GM12878 (cell line): ENCODE measurements at regions not wholly inside any gene's neighbourhood (a gene's known extent, or its start where the extent isn't known, plus 50 kb on each side); places are given as distances from the start of the nearest gene placed in this dataset.

Source experiments
- ATAC-seq: fragments of 200-7000 bp; cut with Tn5 transposase; 3 replicates; pipeline ENCODE4 v1.9.1; 2020; ENCODE audit warnings: mild to moderate bottlenecking, moderate library complexity
- BruUV-seq: library from RNA; stranded (reverse); fragments of 400-500 nt; replicated peaks from 2 replicates; lab custom pipeline; 2021; lab: Mats Ljungman, UMichigan
- CTCF ChIA-PET: fragments of 300-600 bp; sonication (Branson Sonifier 250); formaldehyde crosslinking; extraction: SDS; loops from one replicate; lab custom pipeline; 2021; ENCODE audit warnings: inconsistent platforms; lab: Yijun Ruan, JAX
- POLR2A ChIA-PET: fragments of 350-600 bp; formaldehyde crosslinking; extraction: SDS; loops from one replicate; lab custom pipeline; 2021; ENCODE audit warnings: inconsistent platforms; lab: Charles Lee
- RAD21 ChIA-PET: fragments of 300-600 bp; sonication (Branson Sonifier 250); formaldehyde crosslinking; loops from one replicate; lab custom pipeline; 2023; ENCODE audit warnings: antibody characterized with exemption; ENCODE audit not compliant: unreplicated experiment; lab: Charles Lee
- SMC1A ChIA-PET: fragments of 300-600 bp; sonication (Branson Sonifier 250); formaldehyde crosslinking; loops from one replicate; lab custom pipeline; 2023; ENCODE audit not compliant: unreplicated experiment, uncharacterized antibody; lab: Charles Lee
- DNase-seq: peaks from one replicate; pipeline ENCODE4 v3.0.0-alpha.2; 2011; ENCODE audit warnings: low read depth, low spot score
- FAIRE-seq: peaks from 3 replicates; lab custom pipeline; 2011; peaks lifted over from hg19 to GRCh38; lab: Jason Lieb, UNC
- H2AFZ ChIP-seq: 2 replicates; pipeline ENCODE4 v1.6.0; 2011; ENCODE audit warnings: low read depth, low read length, control low read depth; ENCODE audit not compliant: control insufficient read depth
- H3K27ac ChIP-seq: 2 replicates; pipeline ENCODE4 v1.5.1; 2011; ENCODE audit warnings: control low read depth; ENCODE audit not compliant: control insufficient read depth, insufficient read depth
- H3K27me3 ChIP-seq, 2 experiments: replicated peaks in 1 of 2; 2 replicates each; pipeline versions ENCODE4 v1.6.0 to v1.6.1; 2011; ENCODE audit warnings: low read length in 1 of 2; ENCODE audit not compliant: control insufficient read depth in 2 of 2, insufficient read depth in 2 of 2
- H3K36me3 ChIP-seq, 2 experiments: 2 replicates each; pipeline ENCODE4 v1.5.1; 2011; ENCODE audit warnings: low read length in 1 of 2; ENCODE audit not compliant: control insufficient read depth in 2 of 2, insufficient read depth in 2 of 2
- H3K4me1 ChIP-seq: 2 replicates; pipeline ENCODE4 v1.6.1; 2011; ENCODE audit warnings: mild to moderate bottlenecking, low read length, moderate library complexity, mixed read lengths; ENCODE audit not compliant: control insufficient read depth, insufficient read depth
- H3K4me2 ChIP-seq: 2 replicates; pipeline ENCODE4 v1.6.0; 2011; ENCODE audit warnings: control low read depth; ENCODE audit not compliant: control insufficient read depth, insufficient read depth
- H3K4me3 ChIP-seq: fragments of 200-600 bp; sonication (generic); 2 replicates; pipeline ENCODE4 v1.5.1; 2016
- H3K79me2 ChIP-seq: 2 replicates; pipeline ENCODE4 v1.6.0; 2011; ENCODE audit warnings: low read length; ENCODE audit not compliant: control insufficient read depth, insufficient read depth
- H3K9ac ChIP-seq: 2 replicates; pipeline ENCODE4 v1.8.0; 2011; ENCODE audit warnings: low read length, control low read depth, mixed read lengths; ENCODE audit not compliant: control insufficient read depth, insufficient read depth
- H3K9me3 ChIP-seq: replicated peaks from 3 replicates; pipeline ENCODE4 v1.5.1; 2011; ENCODE audit warnings: mild to moderate bottlenecking, low read length; ENCODE audit not compliant: control insufficient read depth, insufficient read depth
- H4K20me1 ChIP-seq: 2 replicates; pipeline ENCODE4 v1.6.0; 2011; ENCODE audit not compliant: control insufficient read depth, insufficient read depth
- BACH1 ChIP-seq: fragments of 450-650 bp; IDR thresholded peaks from 2 replicates; pipeline ENCODE4 v1.6.1; 2017; ENCODE audit warnings: mild to moderate bottlenecking, borderline replicate concordance
- CUX1 ChIP-seq: IDR thresholded peaks from 2 replicates; pipeline ENCODE4 v1.6.1; 2012; ENCODE audit warnings: improper control_type of control experiment, low read depth, low read length; ENCODE audit not compliant: insufficient replicate concordance
- FOS ChIP-seq: IDR thresholded peaks from 3 replicates; pipeline ENCODE4 v1.6.1; 2011; ENCODE audit warnings: borderline replicate concordance; ENCODE audit not compliant: insufficient read length; ENCODE audit errors: extremely low read depth
- MAX ChIP-seq: IDR thresholded peaks from 2 replicates; pipeline ENCODE4 v1.6.1; 2012; ENCODE audit warnings: low read depth, low read length, improper control_type of control experiment
- MTA2 ChIP-seq: fragments of 450-650 bp; IDR thresholded peaks from 2 replicates; pipeline ENCODE4 v1.6.1; 2016; ENCODE audit warnings: low read depth, mild to moderate bottlenecking, moderate library complexity
- SKIL ChIP-seq: fragments of 450-650 bp; IDR thresholded peaks from 2 replicates; pipeline ENCODE4 v1.6.1; 2017; ENCODE audit warnings: mild to moderate bottlenecking, low read depth, inconsistent platforms; ENCODE audit not compliant: poor library complexity, severe bottlenecking
- SMAD5 ChIP-seq: IDR thresholded peaks from 2 replicates; pipeline ENCODE4 v1.6.1; 2016; ENCODE audit warnings: antibody characterized with exemption, low read depth
- in situ Hi-C: fragments of 300-500 bp; cut with MboI; formaldehyde crosslinking; loops from 9 replicates; pipeline ENCODE4 v1.14.3; 2018; ENCODE audit warnings: mixed read lengths
- intact Hi-C: fragments of 100-400 bp; cut with micrococcal nuclease; formaldehyde crosslinking; loops from one replicate; pipeline ENCODE4 v1.14.2; 2022; ENCODE audit not compliant: unreplicated experiment
- TF ChIP-seq, protein P1 (sequence below): fragments of 450-650 bp; IDR thresholded peaks from 2 replicates; pipeline ENCODE4 v1.6.1; 2018; ENCODE audit warnings: mild to moderate bottlenecking, low read depth, moderate library complexity; ENCODE audit not compliant: partially characterized antibody
- TF ChIP-seq, protein P2 (sequence below): fragments of 450-650 bp; IDR thresholded peaks from 2 replicates; pipeline ENCODE4 v1.6.1; 2017; ENCODE audit warnings: mild to moderate bottlenecking, moderate library complexity

GRCh38 chr15:55017635-55018034 is 179.1 kb downstream of the RSL24D1 start:
- no peak for FAIRE-seq
- Histone ChIP-seq H3K9me3 (no peaks in the 10 kb centered on the region), H3K4me3 (no peak overlapping the region), H2AFZ (no peak overlapping the region), H3K36me3 (no peaks in the 10 kb centered on the region), H3K4me2 (no peak overlapping the region), H4K20me1 (no peaks in the 10 kb centered on the region), H3K9ac (no peak overlapping the region), H3K4me1 (no peaks in the 10 kb centered on the region), H3K27me3 (no peaks in the 10 kb centered on the region), H3K79me2 (no peaks in the 10 kb centered on the region), H3K27ac (no peak overlapping the region)
- RAD21 ChIA-PET: no interaction called here
- POLR2A ChIA-PET: no interaction called here
- in situ Hi-C loops (no loop called here), intact Hi-C loops (no loop called here)
- no TSS peak for BruUV-seq
- DNase-seq: no peak
- ATAC-seq: no peak
- CTCF ChIA-PET: no interaction called here
- SMC1A ChIA-PET: interaction anchor here (1.2 kb wide), 1 partner anchor 134 kb away, joined by 3 read pairs; no protein-coding TSS in a partner anchor
- no peak for TF ChIP-seq FOS
- no peak for TF ChIP-seq MAX
- TF ChIP-seq, protein P1, sequence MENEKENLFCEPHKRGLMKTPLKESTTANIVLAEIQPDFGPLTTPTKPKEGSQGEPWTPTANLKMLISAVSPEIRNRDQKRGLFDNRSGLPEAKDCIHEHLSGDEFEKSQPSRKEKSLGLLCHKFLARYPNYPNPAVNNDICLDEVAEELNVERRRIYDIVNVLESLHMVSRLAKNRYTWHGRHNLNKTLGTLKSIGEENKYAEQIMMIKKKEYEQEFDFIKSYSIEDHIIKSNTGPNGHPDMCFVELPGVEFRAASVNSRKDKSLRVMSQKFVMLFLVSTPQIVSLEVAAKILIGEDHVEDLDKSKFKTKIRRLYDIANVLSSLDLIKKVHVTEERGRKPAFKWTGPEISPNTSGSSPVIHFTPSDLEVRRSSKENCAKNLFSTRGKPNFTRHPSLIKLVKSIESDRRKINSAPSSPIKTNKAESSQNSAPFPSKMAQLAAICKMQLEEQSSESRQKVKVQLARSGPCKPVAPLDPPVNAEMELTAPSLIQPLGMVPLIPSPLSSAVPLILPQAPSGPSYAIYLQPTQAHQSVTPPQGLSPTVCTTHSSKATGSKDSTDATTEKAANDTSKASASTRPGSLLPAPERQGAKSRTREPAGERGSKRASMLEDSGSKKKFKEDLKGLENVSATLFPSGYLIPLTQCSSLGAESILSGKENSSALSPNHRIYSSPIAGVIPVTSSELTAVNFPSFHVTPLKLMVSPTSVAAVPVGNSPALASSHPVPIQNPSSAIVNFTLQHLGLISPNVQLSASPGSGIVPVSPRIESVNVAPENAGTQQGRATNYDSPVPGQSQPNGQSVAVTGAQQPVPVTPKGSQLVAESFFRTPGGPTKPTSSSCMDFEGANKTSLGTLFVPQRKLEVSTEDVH: no peak
- no peak for TF ChIP-seq SKIL
- no peak for TF ChIP-seq BACH1
- TF ChIP-seq SMAD5: no peak
- TF ChIP-seq CUX1: no peak
- TF ChIP-seq, protein P2, sequence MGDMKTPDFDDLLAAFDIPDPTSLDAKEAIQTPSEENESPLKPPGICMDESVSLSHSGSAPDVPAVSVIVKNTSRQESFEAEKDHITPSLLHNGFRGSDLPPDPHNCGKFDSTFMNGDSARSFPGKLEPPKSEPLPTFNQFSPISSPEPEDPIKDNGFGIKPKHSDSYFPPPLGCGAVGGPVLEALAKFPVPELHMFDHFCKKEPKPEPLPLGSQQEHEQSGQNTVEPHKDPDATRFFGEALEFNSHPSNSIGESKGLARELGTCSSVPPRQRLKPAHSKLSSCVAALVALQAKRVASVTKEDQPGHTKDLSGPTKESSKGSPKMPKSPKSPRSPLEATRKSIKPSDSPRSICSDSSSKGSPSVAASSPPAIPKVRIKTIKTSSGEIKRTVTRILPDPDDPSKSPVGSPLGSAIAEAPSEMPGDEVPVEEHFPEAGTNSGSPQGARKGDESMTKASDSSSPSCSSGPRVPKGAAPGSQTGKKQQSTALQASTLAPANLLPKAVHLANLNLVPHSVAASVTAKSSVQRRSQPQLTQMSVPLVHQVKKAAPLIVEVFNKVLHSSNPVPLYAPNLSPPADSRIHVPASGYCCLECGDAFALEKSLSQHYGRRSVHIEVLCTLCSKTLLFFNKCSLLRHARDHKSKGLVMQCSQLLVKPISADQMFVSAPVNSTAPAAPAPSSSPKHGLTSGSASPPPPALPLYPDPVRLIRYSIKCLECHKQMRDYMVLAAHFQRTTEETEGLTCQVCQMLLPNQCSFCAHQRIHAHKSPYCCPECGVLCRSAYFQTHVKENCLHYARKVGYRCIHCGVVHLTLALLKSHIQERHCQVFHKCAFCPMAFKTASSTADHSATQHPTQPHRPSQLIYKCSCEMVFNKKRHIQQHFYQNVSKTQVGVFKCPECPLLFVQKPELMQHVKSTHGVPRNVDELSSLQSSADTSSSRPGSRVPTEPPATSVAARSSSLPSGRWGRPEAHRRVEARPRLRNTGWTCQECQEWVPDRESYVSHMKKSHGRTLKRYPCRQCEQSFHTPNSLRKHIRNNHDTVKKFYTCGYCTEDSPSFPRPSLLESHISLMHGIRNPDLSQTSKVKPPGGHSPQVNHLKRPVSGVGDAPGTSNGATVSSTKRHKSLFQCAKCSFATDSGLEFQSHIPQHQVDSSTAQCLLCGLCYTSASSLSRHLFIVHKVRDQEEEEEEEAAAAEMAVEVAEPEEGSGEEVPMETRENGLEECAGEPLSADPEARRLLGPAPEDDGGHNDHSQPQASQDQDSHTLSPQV: no peak
- no peak for TF ChIP-seq MTA2
